HG03575 (cell line): ENCODE measurements at regions not wholly inside any gene's neighbourhood (a gene's known extent, or its start where the extent isn't known, plus 50 kb on each side); places are given as distances from the start of the nearest gene placed in this dataset.

Source experiments
- ATAC-seq: cut with Tn5 transposase; IDR thresholded peaks from one replicate; pipeline ENCODE4 v1.9.1; 2021; ENCODE audit not compliant: unreplicated experiment, insufficient number of reproducible peaks, low FRiP score; ENCODE audit errors: extremely low read depth

DNA sequence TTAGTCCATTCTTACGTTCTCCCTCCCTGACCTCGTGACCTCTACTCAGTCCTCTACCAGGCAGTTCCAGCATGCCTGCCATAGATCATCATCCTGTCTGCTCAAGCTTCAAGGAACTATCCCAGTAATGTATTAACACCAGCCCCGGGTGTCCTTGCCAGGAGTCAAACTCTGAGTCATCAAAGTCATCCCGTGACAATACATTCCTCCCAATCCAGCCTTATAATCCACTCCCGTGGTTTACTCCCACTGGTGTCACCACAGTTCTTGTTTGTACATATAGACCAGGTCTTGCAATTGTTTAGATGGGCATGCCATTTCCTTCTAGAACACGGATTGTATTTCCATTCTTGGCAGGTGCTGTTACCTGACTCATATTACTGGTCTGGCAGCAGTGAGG is 68.7 kb upstream of the TAB3 start:
- ATAC-seq: no peak

DNA sequence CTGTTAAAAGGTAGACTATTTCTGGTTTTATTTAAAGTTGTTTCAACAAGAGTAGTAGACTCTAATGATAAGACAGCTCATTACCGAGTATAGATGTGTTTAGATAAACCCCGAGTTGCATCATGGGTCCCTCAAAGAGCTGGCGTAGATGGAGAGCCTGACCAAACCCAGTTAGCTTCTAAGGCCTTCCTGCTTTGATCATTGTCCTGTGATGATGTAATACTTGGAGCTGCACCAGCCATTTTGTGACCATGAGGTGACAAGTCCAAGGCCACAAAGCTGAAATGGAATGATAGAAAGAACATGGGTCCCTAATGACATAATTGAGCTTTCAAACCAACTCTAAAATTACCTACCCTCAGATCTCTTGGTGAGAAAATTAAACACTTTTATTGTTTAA is 66.6 kb upstream of the TAB3 start:
- ATAC-seq: no peak

DNA sequence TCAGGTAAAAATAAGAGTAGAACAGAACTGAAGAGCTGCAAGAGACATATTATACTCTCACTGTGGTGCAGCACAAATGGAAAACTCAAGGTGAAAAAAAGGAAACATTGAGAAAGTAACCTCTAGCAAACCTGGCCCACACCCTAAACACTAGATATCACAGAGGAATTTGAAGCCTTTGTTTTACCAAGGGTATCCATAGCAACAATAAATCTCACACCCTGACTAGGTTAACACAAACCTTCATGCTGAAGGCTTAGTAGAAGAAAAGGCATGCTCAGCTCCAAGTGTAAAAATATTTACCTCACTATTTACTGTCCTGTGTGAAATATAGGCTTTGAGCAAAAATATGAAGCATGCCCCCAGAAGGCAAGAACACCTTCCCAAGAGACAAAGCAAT is 61.9 kb upstream of the TAB3 start:
- ATAC-seq: no peak

DNA sequence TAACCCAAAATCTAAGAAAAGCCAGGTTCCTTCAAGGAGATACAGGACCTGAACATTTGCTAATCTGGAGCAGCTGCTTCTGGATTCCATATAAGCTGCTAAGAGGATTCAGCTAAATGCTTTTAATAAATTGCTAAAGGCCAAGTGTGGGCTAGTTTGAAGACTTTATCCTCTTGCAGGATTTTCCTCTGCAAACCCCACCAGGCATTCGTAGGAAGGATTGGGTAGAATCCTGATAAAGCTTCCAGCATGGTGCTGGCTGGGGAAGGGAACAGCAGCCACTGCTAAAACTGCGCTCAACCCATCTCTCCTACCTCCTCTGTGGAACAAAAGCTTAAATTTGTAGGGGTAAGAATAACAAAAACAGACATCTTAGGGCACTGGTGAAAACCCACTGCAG is 61.3 kb upstream of the TAB3 start:
- ATAC-seq: no peak

DNA sequence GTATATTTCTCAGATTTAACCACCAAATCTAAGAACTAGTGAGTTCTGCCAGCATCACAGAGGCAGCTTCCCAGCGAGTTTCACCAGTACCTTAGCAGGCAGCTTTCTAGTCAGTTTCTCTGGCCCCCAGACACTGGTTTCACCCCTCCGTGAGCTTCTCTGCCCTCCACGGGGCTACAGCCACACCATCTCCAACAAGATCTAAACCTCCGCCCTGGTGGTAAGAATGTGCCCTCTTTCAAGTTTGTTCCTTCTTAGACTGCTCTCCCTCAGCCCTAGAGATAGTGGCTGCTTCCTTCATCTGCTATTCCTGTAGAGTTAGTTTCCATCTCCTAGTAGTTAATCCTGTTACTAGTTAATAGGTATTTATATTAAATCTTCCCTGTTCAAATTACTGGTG is 60.5 kb upstream of the TAB3 start:
- no peak for ATAC-seq

DNA sequence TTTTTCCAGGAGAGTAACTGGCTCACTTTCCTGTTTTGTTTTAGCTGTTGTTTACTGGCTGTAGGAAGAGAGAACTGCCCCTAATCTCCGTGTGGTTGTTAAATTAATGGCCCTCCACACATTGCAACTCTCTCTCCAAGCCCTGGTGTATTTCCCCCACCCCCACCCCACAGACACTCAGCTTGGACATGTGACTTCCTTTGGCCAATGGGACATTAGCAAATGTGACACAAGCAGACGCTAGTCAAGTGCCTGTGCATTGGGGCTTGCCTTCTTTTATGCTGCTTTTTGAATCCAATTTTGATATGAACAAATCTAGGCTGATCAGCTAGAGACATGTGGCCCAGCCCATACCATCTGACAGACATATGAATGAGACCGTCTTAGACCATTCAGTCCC is 59.6 kb upstream of the TAB3 start:
- no peak for ATAC-seq

DNA sequence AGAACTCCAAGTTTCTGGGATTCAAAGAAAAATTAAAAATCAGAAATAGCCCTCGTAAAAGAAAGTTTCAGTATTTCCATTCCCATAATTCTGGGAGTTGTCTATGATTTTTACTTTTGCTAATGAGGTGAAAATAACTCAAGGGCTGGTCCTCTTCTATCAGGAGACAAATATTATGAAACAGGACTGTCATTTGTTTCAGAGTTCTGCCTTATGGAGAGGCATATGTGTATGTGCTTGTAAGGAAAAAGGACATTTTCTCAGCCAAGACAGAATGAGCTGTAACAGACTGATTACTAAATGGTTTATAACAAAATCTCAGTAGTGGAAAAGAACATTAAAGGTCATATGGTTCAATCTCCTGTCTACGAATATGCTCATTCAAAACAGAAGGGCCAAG is 59.0 kb upstream of the TAB3 start:
- ATAC-seq: no peak

DNA sequence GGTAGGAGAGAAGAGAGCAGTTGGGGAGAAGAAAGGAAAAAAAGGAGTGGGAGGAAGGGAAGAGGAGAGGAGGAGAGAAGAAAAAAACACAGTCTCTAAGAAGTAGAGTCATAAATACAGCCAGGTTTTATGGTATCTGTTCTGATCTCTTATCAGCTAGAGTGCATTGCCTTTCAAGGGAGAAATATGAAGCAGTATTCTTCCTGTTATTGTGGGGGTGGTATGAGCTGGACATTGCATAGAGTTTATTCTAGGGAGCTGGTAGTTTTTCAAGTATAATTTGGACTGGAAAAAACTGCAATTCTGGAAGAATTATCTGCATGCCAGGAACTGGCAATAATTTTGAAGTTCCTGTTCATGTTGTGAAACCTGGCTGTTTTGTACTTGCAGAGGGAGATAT is 54.9 kb upstream of the TAB3 start:
- no peak for ATAC-seq

DNA sequence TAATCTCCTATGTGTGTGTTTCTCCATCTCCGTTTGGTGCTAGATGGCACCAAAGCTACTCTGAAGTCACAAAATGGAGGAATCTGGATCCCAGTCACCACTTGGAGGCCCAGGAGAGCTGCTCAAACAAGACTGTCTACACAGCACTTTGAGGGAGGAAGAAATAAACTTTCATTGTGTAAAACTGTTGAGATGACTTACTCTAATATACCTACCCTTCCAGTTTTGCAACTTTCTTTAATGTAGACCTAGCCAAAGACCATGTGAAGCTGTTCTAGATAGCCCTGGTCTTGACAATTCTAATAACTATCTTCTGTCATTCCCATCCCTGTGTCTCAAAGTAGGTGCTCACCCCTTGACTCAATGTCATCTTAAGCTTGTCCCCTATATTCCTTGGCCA is 52.8 kb upstream of the TAB3 start:
- ATAC-seq: no peak

DNA sequence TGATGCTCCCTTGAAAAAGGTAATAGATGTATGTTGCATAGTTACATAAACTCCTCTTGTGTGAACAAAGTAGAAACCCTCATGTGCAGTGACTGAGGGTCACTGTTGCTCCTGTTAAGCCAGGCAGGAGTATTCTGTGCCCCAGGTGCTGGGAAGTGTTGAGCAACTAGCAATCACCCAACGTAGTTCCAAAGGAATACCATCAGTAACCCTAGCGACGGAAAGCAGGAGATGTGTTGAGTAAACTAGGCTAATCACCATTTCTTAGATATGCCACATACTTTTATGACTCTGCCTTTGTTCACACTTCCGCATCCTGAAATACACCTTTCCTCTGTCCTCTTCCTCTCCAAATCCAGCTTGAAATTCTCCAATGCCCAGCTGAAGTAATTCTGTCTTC is 50.9 kb upstream of the TAB3 start:
- ATAC-seq: no peak
